GM19372 (cell line): ENCODE measurements at regions not wholly inside any gene's neighbourhood (a gene's known extent, or its start where the extent isn't known, plus 50 kb on each side); places are given as distances from the start of the nearest gene placed in this dataset.
A peak's percentile ranks its signal among the peaks of the same experiment; 100 is the strongest.
"Not testable (repeated sequence)": the region's sequence is repeated elsewhere in the genome, so short reads cannot be mapped to it uniquely, and the experiment has no call there.

Experiments used
- ATAC-seq: cut with Tn5 transposase; IDR thresholded peaks from one replicate; pipeline ENCODE4 v1.9.1; 2021; ENCODE audit warnings: mild to moderate bottlenecking, low read depth, moderate library complexity; ENCODE audit not compliant: unreplicated experiment

- no peak for ATAC-seq
These were observed 103.1 kb upstream of the PNPLA4 start for GRCh38 chrX:8030361-8030760.

DNA sequence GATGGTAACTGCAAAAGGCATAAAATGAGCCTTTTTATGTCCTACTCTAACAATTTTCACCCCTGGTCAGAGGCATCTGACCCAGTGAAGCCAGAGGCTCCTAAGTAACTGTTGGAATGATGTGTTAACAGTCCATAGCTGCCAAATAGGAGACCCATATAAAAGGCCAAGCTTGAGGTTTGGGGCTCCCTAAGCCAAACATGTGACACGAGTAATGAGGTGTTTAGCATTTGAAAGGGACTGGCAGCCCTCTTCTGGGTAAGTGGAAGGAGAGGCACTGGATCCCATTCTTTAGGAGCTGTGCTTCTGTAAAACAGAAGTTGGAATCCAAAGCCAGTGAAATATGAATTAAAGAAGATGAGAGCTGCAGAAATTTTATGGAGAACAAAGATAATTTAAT lies 100.6 kb upstream of the PNPLA4 start:
- no peak for ATAC-seq

DNA sequence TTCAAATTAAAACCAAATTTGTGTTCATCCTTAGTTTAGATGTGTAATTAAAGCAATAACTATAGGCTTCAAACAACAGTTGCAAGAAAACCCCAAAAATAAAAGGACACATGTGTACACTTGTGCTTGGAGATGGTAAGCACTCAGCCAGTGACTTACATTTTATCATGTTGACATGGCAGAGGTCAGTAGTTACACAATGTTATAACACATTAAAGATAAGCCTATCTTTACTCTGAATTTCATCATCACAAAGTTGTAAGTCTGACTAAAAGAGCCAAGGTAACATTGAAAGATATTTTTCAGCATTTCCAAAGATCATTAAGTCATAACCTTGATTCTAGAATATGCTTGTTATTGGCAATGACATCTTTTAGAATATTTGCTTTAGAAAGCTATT lies 98.5 kb upstream of the PNPLA4 start:
- ATAC-seq, result no peak

DNA sequence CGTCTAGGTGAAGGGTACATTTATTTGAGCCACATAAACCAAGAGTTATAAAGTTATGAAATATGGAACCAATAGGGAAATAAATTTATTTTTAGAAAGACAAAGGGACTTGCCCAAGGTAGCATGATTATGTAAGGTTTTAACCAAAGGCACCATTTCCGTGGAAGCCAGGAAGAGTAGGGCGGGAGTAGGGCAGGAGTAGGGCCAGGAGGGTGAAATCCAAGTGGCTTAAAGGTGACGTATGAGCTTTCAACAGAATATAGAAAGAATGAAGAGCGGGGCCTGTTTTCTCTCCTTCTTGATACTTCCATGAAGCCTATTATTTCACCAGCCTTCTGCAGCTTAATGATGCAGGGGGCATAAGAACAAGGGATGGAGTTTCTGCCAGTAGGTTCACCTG lies 91.7 kb upstream of the PNPLA4 start:
- no peak for ATAC-seq

- ATAC-seq, result no peak
These were observed 82.9 kb upstream of the PNPLA4 start for GRCh38 chrX:8010105-8010504.

DNA sequence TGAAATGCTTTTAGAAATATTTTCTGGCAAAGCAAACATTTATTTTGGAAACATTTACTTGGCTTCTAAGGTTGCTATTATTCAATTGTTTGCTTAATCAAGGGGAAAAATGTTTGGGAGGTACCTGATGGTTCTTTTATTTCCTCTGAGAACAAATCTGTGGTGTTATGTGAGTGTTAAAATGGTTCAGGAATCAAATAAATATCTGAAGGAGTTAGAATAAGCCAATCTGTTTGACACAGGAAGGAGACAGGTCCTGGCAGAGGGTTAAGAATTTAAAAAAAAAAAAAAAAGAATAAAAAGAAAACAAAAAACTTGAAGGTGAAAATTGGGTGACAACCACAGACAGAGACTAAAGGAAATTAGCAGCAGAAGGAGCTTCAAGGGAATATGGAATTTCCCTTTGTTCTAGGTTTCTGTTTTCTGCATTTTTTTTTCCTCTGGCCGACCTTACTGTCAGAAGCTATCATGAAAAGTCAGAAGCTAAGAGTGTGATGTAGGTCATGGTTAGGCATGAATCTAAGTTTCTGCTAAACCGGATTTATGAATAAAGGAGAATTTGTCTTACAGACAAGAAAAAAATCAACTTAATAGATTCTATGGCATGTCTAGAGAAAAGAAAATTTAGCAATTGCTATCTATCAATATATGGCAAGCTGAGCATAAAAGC lies 78.6 kb upstream of the PNPLA4 start:
- no peak for ATAC-seq

DNA sequence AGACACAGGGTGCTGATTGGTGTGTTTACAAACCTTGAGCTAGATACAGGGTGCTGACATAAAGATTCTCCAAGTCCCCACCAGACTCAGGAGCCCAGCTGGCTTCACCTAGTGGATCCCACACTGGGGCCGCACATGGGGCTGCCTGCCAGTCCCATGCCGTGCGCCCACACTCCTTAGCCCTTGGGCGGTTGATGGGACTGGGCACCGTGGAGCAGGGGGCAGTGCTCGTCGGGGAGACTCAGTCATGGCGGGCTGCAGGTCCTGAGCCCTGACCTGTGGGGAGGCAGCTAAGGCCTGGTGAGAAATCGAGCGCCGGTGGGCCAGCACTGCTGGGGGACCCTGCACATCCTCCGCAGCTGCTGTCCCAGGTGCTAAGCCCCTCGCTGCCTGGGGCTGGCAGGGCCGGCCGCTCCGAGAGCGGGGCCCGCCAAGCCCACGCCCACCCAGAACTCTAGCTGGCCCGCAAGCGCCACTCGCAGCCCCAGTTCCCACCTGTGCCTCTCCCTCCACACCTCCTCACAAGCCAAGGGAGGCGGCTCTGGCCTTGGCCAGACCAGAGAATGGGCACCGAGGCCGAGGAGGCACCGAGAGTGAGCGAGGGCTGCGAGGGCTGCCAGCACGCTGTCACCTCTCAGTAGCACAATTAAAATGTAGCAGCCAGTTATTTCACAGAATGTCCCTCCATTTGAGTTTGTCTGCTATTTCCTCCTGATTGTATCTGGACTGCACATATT lies 76.1 kb upstream of the PNPLA4 start:
- no peak for ATAC-seq

- ATAC-seq, result no peak
These were observed 69.6 kb upstream of the PNPLA4 start for GRCh38 chrX:7996851-7997250.

DNA sequence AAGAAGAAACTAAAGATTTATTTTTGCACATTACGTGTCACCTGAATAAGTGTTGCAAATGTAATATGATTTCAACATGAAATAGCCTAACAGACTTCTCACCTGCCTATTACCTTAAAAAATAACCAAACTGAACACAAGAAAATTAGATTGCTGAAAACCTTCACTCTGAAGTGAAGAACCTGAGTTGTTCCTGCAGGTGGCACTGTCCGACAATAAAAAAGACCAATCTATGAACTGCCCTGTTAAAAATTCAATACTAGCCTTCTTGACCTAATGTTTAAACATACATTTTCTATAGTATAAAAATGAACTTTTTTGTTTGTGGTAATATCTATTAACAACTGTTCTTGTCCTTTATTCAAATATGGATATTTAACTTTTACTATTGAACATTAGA lies 69.2 kb upstream of the PNPLA4 start:
- no peak for ATAC-seq

- no peak for ATAC-seq
These were observed 66.7 kb upstream of the PNPLA4 start for GRCh38 chrX:7993873-7994272.

GRCh38 chrX:7988013-7988759 lies 61.0 kb upstream of the PNPLA4 start:
- not testable (repeated sequence) for ATAC-seq

GRCh38 chrX:7987160-7988012 lies 60.2 kb upstream of the PNPLA4 start:
- peak; percentile 74 for ATAC-seq

GRCh38 chrX:7986738-7987137 lies 59.5 kb upstream of the PNPLA4 start:
- ATAC-seq, result not testable (repeated sequence)

DNA sequence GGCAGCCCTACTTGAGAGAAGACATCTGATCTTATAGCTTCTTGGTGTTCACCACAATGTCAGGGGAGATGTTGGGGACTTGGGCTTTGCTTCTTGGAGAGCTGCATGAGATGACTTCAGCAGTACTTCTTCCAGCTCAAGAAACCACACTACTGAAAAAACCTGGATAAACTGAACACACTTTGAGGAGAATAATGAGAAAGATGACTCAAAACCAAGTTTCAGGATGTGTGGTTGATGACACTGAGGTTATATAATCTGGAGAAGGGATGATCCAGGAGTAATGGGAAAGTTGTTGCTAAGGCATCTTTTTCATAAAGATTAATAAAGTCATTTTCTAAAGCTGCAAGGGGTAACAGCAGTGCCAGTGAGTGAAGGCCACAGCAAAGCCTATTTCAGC lies 58.4 kb upstream of the PNPLA4 start:
- ATAC-seq, result no peak

GRCh38 chrX:7983581-7983980 lies 56.4 kb upstream of the PNPLA4 start:
- no peak for ATAC-seq
